Bronchial epithelial cell (primary cell): ENCODE measurements at regions not wholly inside any gene's neighbourhood (a gene's known extent, or its start where the extent isn't known, plus 50 kb on each side); places are given as distances from the start of the nearest gene placed in this dataset.
A peak's percentile ranks its signal among the peaks of the same experiment; 100 is the strongest.

ENCODE experiments used
- DNase-seq: peaks from one replicate; pipeline ENCODE4 v3.0.0-alpha.2; 2010; ENCODE audit warnings: low read depth
- FAIRE-seq: peaks from 2 replicates; lab custom pipeline; 2011; peaks lifted over from hg19 to GRCh38; lab: Jason Lieb, UNC
- H3K27me3 ChIP-seq: 2 replicates; pipeline ENCODE4 v1.5.1; 2011; ENCODE audit warnings: low read length; ENCODE audit not compliant: control insufficient read depth, insufficient read depth
- H3K36me3 ChIP-seq: 2 replicates; pipeline ENCODE4 v1.5.1; 2011; ENCODE audit warnings: low read length; ENCODE audit not compliant: control insufficient read depth, insufficient read depth
- H3K4me3 ChIP-seq: 2 replicates; pipeline ENCODE4 v1.5.1; 2011; ENCODE audit warnings: mild to moderate bottlenecking, low read depth, low read length, control low read depth
- TF ChIP-seq, protein P1 (sequence below): IDR thresholded peaks from 2 replicates; pipeline ENCODE4 v1.5.1; 2011; ENCODE audit warnings: mild to moderate bottlenecking, moderate library complexity, low read length, control low read depth, inconsistent platforms; ENCODE audit not compliant: insufficient read depth, severe bottlenecking

DNA sequence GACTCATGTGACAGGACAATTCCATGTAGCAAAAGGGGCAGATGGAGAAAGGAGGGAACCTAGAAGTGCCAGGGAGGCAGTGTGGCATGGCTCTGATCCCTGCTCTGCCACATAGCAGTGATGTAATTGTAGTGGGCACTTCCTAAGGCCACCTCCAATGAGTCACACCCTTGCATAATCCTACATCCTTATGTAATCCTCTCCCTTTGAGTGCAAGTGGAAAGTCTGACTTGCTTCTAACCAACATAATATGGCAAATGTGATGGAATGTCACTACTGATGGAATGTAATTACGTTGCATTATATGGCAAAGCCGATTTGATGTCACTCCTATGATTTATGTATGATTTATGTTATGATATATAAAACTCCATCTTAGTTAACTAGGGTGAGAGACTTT, 72.9 kb upstream of the ATP2C1 start:
- Histone ChIP-seq H3K4me3 (no peak overlapping the region), H3K27me3 (no peaks in the 10 kb centered on the region), H3K36me3 (no peaks in the 10 kb centered on the region)
- TF ChIP-seq, protein P1, sequence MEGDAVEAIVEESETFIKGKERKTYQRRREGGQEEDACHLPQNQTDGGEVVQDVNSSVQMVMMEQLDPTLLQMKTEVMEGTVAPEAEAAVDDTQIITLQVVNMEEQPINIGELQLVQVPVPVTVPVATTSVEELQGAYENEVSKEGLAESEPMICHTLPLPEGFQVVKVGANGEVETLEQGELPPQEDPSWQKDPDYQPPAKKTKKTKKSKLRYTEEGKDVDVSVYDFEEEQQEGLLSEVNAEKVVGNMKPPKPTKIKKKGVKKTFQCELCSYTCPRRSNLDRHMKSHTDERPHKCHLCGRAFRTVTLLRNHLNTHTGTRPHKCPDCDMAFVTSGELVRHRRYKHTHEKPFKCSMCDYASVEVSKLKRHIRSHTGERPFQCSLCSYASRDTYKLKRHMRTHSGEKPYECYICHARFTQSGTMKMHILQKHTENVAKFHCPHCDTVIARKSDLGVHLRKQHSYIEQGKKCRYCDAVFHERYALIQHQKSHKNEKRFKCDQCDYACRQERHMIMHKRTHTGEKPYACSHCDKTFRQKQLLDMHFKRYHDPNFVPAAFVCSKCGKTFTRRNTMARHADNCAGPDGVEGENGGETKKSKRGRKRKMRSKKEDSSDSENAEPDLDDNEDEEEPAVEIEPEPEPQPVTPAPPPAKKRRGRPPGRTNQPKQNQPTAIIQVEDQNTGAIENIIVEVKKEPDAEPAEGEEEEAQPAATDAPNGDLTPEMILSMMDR: no peak
- FAIRE-seq: peak; percentile 80
- peak; percentile 93 for DNase-seq

DNA sequence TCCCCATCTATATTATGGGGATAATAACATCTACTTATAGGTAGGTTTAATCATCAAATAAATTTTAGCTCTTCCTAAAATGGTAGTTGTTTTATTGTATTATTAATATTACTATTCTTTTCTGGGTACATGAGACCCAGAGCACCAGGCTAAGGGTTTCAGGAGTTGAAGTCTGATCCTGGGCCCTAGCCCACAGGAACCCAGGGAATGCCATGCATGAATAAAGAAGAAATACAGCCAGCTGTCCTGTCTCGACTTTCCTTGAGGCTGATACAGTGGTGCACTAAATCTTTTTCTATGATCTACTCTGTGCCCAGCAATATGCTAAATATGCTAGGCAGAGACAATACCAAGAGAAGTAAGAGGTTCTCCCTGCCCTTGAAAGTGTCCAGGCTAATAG, 72.1 kb upstream of the ATP2C1 start:
- Histone ChIP-seq H3K4me3 (no peak overlapping the region), H3K36me3 (no peaks in the 10 kb centered on the region), H3K27me3 (no peaks in the 10 kb centered on the region)
- TF ChIP-seq, protein P1: no peak
- no peak for DNase-seq
- FAIRE-seq: no peak

DNA sequence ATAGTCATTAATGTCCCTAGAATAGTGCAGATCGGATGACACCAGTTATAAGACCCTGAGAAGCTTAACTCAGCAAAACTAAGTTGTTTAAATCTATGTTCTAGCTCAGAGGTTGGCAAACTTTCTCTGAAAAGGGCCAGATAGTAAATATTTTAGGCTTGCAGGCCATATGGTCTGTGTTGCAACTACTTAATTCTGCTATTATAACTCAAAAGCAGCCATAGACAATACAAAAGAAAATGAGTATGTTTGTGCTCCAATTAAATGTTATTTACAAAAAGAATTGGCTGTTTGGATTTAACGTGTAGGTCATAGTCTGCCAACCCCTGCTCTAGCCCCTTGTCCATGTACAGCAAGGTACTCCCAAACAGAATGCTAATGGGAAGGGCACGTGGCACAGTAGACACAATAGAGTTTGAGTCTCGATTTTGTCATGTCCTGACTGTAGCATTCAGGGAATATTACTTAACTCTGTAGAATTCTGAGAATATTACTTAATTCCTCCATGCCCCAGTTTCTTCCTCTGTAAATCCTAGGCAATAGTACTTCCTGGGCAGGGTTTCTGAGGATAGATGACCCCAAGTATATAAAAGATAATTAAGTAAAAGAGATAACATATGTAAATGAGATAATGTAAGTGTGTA, 70.5 kb upstream of the ATP2C1 start:
- no peak overlapping the region for H3K4me3 ChIP-seq
- FAIRE-seq (no peak), DNase-seq (no peak)
- TF ChIP-seq, protein P1: no peak
- no peaks in the 10 kb centered on the region for H3K27me3 ChIP-seq
- H3K36me3 ChIP-seq: no peaks in the 10 kb centered on the region

DNA sequence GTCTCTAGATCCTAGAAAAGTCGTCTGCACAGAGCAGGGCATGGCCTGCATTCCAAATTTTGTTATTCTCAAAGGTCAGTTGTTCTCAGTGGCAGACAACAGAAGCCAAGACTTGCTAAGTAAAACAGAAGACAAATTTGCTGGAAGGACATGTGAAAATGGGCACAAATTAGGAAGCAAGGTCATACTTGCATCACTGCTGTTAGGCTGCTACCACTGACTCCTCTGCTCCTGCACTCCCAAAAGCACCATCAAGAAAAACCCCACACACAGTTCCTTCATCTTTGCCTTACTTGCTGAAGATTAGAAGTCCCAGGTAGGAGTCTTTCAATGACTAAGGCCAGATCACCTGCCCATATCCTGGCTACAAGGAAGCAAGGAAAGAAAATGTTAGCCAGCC, 69.9 kb upstream of the ATP2C1 start:
- TF ChIP-seq, protein P1: no peak
- no peak for FAIRE-seq
- Histone ChIP-seq H3K27me3 (no peaks in the 10 kb centered on the region), H3K4me3 (no peak overlapping the region), H3K36me3 (no peaks in the 10 kb centered on the region)
- no peak for DNase-seq

DNA sequence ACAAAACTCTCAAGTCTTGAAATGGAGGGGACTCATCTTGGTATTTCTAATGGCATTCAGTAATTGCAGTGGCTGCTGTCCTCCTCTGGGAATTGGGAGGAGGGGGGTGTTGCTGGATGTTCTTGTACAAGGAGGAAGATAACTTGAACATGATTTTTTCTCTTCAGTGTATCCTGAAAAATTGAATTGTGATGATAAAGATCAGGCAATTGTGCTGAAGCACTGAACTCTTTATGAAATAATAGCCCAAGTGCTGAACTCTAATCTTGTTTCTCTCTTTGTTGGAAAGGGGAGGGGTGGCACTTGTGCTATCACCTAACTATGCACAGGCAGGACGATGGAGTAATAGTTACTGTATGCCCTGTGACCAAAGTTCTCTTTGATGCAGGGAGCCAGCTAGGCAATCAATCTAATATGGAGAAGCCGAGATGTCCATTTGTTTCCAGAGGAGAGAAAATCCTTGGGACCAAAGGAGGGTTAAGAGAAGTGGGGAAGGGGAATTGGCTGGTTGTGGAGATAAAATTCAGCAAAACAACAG, 68.1 kb upstream of the ATP2C1 start:
- no peak for FAIRE-seq
- TF ChIP-seq, protein P1: no peak
- DNase-seq: no peak

DNA sequence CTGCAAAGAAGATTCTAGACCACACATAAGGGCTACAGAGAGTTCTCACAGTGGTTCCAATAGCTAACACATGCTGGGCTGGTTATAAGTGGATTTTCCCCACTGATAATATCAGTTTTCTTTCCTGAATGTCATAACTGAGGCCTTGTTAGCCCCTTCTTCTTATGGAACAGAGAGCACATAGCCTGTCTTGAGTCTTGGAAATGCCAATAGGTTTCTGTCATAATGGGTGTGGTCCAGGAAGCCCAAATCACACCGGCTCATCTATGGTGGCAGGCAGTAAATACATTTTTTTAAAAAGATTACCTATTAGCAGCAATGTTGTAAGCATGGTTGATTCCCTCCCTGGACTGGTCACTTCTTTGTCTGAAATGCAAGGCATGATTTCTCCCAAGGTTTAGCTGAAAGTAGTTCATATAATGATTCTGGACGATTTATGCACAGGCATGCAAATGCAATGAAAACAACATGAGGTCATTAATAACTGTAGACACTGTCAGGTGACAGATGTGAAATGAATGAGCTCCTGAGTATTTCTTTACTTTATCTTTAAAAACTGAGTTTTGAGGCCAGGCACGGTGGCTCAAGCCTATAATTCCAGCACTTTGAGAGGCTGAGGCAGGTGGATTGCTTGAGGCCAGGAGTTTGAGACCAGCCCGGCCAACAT, 67.2 kb upstream of the ATP2C1 start:
- Histone ChIP-seq H3K4me3 (no peak overlapping the region), H3K27me3 (no peaks in the 10 kb centered on the region), H3K36me3 (no peaks in the 10 kb centered on the region)
- TF ChIP-seq, protein P1: no peak
- peak; percentile 58 for DNase-seq
- FAIRE-seq: no peak

More for the DNA sequence above, 68.1 kb upstream of the ATP2C1 start:
- Histone ChIP-seq H3K36me3 (no peaks in the 10 kb centered on the region), H3K27me3 (no peaks in the 10 kb centered on the region), H3K4me3 (no peak overlapping the region)
